HG02623 (cell line): ENCODE measurements at regions not wholly inside any gene's neighbourhood (a gene's known extent, or its start where the extent isn't known, plus 50 kb on each side); places are given as distances from the start of the nearest gene placed in this dataset.
"Not testable (repeated sequence)": the region's sequence is repeated elsewhere in the genome, so short reads cannot be mapped to it uniquely, and the experiment has no call there.

Experiments
- ATAC-seq: cut with Tn5 transposase; IDR thresholded peaks from one replicate; pipeline ENCODE4 v1.9.1; 2021; ENCODE audit warnings: moderate library complexity; ENCODE audit not compliant: unreplicated experiment

DNA sequence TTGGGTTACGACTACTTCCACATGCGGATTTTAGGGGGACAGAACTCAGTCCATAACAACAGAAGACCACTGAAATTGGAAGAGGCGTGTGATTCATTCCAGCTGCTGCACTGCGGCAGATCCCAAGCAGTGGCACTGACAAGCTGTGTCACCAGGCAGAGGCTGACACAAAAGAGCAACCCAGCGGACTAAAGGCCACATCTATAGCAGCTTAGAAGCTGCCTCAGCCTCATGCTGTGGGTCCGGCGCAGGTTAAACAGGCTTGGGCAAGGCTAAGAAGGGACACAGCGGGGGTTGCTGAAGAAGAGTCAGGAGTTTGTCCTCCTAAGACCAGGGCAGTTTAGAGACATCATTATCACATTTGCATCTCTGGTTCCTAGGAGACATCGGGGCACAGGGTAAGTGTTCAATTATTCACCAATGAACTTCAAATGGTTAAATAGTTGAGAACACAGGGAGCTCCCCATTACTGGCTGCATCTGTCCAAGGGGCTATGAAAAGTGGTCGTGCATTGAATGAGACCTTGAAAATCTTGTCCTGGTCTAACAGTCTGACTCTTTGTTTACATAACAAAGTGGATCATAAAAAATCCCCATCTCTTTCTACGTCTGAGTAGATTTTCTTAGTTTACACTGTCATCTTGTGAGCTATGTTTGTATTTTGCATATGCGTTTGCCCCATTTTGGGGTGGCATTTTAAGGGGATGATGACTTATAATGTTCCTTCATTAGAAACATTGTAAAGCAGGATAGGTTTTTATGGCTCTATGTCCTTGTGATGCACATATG lies 162.3 kb upstream of the TRIB2 start:
- no peak for ATAC-seq

DNA sequence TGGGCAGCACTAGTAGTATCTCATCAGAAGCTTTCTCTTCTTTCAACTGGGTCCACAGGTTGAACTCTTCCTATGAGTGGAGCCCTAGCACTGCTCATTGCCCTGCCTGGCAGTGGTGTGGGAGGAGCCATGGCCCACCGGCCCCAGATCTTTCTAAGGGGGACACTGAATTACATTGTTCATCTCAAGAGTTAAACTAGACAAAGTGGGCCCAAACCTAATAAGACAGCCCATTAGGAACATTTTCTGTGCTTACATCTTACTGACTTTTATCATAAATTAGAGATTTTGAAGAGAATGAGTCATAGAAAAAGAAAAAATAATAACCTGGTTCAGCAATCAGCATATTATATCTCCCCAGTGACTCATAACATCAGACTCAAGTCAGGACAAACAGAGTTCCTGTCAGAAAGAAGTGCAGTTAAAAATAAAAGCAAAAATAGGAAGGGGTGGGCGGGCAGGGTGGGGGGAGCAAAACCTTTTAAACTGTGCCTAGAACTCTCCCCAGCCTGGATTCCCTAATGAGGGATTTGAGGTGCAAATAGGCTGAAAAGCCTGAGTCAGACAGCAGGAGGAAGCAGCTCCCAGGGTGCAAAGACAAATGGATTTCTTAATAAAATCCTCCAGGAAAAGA lies 161.6 kb upstream of the TRIB2 start:
- peak; percentile 40 for ATAC-seq

DNA sequence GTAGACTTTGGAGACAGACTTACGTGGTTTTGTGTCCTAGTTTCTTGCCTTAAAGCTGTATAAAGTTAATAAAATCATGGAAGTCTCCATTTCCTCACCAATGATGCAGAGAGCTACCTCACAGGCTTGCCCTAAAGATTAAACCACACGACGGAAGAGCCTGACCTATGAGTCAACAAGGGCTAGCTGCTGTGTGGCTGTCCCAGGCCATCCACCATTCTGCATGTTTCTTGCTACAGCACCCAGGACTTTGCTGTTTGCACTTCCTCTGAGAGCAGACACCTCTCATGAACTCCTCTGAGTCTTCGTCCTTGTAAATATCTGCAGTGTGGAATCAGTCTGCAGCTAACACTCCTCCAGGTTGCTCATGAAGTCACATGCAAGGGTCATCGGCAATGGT lies 160.0 kb upstream of the TRIB2 start:
- ATAC-seq: no peak

DNA sequence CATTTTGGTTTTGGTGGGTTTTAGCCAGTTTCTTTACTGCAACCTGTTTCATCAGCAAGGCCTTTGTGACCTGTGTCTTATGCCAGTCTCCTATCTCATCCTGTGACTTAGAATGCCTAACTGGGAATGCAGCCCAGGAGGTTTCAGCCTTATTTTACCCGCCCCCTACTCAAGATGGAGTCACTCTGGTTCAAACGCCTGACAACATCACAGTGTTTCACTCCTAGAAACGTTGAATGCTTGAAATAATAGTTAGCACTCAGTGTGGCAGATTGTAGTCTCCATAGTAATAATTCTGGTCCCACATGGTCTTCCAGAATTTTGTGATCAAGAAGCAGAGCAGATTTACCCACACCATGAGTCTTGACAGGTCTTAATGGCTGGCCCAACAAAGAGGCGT lies 159.0 kb upstream of the TRIB2 start:
- ATAC-seq: no peak

DNA sequence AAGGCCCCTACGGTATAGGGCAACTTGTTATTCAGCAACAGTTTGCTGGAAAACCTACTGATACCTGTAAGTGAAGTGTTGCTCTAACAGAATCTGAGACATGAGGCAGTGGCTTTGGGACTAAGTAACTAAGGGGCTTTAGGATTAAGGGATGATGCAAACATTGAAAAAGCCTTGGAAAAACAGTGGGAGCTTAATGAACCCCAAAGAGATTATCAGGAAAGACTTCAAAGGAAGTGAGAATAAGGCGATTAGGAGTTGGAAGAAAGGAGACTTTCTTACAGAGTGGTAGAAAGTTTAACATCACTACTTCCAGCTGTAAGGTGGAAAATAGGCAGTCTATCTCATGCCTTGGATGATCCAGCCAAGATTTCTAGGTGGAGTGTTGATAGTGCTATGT lies 158.2 kb upstream of the TRIB2 start:
- no peak for ATAC-seq

DNA sequence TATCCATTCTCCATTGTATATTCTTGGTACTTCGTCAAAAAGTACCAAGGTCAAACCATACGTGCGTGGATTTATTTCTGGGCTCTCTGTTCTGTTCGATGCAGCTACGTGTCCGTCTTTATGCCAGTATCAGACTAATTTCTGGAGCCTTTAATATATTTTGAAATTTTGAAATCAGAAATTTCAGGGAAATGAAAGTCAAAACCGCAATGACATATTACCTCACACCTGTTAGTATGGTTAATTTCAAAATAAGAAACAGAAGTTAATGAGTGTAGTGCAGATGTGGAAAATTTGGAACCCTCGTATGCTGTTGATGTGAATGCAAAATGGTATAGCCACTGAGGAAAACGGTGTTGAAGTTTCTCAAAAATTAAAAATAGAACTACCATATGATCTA lies 156.1 kb upstream of the TRIB2 start:
- ATAC-seq: no peak

DNA sequence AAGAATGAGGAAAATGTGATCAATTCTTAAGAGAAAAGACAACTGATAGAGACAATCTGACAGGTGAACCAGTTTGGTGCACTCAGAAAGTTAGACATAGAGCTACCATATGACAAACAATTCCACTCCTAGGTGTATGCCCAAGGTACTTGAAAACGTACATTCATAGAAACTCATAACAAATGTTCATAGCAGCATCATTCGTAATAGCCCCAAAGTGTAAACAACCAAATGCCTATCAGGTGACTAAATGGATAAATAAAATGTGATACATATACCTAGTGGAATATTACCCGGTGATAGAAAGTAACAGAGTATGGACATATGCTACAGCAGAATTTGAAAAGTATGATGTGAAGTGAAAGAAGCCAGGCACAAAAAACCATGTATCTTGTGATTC lies 149.3 kb upstream of the TRIB2 start:
- ATAC-seq: no peak

DNA sequence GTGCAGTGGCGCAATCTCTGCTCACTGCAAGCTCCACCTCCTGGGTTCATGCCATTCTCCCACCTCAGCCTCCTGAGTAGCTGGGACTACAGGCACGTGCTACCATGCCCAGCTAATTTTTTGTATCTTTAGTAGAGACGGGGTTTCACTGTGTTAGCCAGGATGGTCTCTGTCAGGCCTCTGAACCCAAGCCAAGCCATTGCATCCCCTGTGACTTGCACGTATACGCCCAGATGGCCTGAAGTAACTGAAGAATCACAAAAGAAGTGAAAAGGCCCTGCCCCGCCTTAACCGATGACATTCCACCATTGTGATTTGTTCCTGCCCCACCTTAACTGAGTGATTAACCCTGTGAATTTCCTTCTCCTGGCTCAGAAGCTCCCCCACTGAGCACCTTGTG lies 147.2 kb upstream of the TRIB2 start:
- not testable (repeated sequence) for ATAC-seq

DNA sequence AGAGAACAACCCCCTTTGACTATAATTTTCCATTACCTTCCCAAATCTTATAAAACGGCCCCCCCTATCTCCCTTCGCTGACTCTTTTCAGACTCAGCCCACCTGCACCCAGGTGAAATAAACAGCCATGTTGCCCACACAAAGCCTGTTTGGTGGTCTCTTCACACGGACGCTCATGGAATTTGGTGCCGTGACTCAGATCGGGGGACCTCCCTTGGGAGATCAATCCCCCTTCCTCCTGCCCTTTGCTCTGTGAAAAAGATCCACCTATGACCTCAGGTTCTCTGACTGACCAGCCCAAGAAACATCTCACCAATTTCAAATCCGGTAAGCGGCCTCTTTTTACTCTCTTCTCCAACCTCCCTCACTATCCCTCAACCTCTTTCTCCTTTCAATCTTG lies 146.8 kb upstream of the TRIB2 start:
- not testable (repeated sequence) for ATAC-seq

DNA sequence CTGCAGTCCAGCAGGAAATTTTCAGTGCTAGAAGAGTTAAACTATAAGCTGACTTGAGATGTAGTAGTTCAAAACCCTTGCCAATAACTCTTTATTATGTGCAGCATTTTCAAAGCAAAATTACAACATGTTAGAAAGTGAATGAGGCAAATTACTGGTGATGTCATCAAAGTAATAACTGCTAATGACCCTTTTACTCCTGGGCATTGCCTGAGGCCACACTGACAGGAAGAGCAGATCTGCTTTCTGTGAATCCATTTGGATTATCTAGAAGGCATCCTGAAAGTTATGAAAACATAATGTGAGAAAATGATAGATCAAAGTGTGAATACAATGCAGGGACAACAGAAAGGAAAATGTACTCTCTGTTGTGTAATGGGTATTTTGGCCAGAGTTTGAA lies 139.6 kb upstream of the TRIB2 start:
- ATAC-seq: no peak

DNA sequence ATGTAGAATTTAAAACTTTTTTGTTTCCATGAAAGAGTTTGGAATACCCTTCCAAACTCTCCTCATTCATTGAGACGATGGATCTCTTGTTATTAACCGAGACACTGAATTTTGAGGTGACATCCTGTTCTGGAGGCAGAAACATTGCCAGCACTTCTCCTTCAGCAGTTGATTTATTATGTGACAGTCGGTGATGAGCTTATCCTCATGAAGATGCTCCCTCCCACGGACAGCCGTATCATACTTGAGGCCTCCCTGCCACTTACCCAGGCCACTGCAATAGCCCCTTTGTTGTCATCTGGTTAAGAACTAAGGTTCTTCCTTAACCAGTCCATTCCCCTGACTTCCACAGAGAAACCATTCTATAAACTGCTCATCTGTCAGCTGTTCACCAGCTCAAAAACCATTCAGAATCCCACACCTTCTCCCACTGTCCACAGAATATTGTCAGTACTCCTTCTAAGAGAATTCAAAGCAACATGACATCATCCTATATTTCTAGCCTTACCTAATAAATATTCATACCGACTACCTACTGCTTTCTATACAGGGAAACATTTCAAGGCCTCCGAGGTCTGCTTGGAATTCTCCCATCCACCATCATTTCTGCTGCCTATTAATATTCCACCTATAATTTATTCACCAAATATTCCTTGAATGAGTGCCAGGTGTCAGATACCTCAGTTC lies 139.0 kb upstream of the TRIB2 start:
- no peak for ATAC-seq

DNA sequence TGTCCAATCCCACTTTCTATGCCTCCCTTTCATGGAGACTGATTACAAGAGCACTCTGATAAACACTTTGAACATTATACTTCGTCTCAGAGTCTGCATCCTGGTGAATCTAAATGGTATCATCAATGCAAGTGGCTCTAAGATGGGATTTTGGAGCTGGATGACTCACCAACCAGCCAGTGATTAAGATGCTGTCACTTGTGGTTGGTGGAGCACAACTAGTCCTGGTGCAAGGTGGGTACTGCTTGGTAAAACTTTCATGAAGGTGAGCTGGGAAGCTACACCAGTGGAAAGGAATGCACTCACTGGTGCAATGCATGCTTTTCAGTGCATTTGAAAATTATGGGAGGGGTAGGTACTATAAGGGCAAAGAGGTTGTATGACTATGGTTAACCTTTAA lies 137.7 kb upstream of the TRIB2 start:
- no peak for ATAC-seq

DNA sequence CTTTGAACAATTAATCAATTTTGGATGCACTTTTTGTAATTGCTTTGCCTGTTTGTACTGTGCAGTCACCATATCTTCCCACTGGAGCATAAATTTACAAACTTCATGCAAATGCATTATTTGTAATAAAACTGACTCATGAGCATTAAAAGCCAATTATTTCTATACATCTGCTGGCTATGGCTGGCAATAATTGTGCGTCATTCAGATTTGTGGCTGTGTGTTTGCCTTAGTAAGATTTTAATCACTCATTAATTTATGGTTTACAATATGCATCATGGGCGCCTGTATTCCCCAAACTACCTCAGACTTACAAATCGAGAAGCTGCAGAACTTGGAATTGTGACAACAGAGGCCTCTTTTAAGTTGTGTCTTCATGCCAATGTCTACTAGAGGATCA lies 132.4 kb upstream of the TRIB2 start:
- no peak for ATAC-seq

DNA sequence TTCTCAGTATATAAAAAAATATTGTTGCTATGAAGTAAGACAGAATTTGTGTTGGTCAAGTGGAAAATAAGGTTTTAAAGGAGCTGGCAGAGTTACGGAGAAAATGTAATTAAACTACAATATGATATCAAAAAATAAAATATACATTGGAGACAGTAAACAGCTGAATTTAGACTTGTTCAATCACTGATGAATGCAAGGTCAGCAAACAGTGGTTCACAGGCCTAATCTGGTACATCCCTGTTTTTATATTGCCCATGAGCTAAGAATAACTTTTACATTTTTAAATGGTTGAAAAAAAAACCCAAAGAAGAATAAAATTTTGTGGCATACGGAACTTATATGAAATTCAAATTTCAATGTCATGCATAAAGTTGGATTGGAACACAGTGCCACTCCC lies 131.0 kb upstream of the TRIB2 start:
- ATAC-seq: no peak

DNA sequence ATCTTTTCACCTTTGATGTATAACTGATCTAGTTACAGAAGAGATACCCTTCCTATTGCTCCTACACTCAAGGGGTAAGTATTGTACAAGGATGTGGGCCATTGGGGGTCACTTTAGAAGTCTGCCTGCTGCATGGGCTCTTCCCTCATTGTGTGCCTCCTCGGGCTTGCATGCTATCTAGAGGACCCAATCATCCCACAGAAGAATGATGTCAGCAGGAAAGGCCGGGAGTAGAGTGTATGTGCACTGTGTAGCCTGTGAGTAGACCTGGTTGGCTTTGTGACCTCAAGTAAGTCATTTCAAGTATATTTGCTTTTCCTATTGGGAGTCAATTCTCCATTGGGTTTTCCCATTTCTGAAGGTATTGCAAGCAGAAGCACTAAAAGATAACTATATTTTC lies 129.5 kb upstream of the TRIB2 start:
- ATAC-seq: no peak

DNA sequence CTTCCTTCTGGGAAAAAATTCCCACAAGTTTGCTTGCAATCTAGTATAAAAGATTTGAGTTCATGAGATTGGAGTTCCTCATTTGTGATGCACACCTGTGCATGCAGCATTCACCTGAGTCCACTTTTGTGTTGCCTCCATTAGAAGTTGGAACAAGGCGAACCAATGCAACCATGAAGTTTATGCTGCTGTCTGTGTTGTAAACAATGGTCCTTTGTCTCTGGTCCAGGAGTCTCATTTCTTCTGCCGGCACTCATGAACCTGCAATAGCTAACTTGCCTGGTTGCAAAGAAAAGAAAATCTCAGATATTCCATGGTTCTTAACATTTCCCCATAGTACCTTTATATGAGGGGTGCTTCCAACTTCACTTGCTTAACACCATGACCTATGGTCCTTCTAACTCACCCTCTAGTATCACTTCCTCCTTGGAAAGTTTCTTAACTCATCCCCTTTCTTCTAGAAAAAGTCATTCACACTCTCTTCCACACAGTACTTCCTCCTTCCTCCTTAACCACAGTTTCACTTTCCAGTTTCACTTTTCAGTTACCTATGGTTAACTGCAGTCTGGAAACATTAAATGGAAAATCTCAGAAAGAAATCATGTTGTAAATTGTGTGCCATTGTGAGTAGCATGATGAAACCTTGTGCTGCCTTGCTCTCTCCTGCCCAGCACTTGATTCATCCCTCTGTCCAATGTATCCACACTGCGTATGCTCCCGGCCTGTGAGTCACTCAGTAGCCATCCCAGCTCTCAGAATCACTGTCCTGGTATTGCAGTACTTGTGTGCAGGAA lies 128.8 kb upstream of the TRIB2 start:
- ATAC-seq: peak; percentile 85

DNA sequence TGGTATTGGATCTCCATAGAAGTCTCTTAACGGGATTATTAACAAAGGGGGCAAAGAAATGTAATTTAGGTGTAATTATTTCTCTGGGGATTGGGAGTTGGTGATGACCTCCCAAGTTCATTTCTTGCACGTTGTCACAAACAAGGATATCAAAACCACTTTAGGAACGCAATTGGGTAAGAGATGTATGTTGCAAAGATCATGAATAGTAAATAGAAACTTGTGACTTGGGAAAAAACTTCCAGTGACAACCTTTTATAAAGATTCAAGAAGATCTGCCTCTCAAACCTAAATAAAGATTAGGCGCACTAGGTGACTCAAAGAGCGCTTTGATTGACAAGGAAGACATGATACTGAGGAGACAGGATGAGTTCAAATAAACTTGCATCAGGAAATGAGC lies 127.8 kb upstream of the TRIB2 start:
- ATAC-seq: no peak

DNA sequence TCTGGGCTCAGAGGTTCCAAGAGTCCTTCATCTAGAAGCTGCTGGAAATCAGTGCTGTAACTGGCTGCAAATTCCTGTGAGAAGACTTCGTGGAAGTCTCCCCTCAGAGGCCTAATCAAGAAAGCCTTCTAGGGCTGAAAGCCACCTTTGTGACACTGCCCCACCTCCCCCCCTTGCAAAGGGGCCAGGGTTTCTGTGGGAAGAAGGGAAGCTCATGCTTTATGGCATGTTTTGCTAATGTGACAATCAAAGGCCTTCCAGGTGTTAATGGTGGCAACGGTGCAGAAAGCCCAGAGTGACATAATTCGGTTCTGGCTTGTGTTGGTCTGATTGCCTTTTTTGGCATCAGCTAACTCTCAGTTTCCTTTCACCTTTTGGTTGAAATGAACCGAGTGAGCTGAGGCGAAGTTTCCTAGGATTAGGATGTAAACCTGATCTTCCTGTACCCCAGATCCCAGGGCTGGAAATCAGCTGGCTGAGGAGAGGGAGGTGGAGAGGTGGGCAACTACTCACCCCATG lies 126.9 kb upstream of the TRIB2 start:
- ATAC-seq: no peak

DNA sequence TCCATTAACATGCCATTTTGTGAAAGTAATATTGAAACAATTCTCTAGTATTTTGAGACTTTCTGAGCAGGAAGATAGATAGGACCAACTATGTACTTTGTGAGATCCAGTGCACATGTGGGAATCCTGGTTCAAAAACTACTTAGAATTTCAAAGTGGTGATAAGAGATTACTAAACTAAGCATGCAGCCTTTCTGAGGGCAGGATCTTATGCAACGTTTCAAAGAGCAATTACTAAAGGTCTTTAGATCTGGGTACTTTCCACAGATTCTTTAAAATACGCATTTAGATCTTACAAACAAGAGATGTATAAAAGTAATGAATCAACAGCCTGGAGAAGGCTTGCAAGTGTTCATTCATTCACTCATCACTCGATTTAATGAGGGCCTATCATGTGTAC lies 124.4 kb upstream of the TRIB2 start:
- ATAC-seq: no peak

DNA sequence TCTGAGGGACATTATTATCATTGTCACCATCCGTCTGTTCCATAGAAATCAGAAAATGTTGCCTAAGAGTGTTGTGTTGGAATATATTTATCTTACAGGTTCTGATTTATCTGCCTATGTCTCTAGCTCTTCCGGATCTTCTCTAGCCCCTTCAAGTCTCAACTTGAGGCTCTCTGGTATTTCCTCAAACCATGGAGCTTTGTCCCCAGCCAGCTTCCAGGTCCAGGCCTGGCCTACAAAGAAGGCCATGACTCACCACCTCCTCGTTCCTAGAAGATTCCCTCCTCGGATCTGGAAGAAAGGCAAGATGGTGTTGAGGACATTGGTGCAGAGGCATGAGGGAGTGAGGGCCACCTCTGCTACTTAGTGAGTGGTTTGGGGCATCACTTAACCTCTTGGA lies 122.1 kb upstream of the TRIB2 start:
- no peak for ATAC-seq

DNA sequence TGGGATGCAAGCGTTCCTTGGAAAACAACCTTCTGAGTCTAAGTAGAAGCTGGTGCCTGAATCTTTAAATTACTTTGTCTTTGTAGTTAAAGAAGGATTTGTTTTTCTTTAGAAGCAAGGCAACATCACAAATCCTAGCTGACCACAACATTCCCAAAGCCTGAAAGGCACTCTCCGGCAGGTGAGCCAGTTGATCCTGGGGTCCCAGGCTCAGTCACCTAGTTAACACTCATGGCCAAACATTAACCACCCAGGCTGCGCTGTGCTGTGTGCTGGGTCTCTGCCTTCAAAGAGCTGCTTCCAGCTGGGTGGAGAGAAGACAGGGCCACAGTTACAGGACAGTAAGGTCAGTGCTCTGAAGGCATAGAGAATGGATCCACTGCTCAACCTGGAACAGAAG lies 120.0 kb upstream of the TRIB2 start:
- ATAC-seq: no peak
